NCI-H524 treated with DMSO at 0.1 percent for 48 hours (cell line): ENCODE measurements at regions not wholly inside any gene's neighbourhood (a gene's known extent, or its start where the extent isn't known, plus 50 kb on each side); places are given as distances from the start of the nearest gene placed in this dataset.
"Not testable (repeated sequence)": the region's sequence is repeated elsewhere in the genome, so short reads cannot be mapped to it uniquely, and the experiment has no call there.

Source experiments
- DNase-seq: peaks from one replicate; lab custom pipeline; 2025; lab: John Stamatoyannopoulos, UW

- DNase-seq, result no peak
Observed at GRCh38 chr14:22190411-22191191, 398.4 kb downstream of the DAD1 start.

- DNase-seq, result no peak
Observed at GRCh38 chr14:22189881-22190280, 399.1 kb downstream of the DAD1 start.

GRCh38 chr14:22188318-22188717 lies 400.7 kb downstream of the DAD1 start:
- no peak for DNase-seq

GRCh38 chr14:22185789-22186188 lies 403.2 kb downstream of the DAD1 start:
- DNase-seq, result no peak

- DNase-seq, result no peak
Observed at GRCh38 chr14:22185191-22185590, 403.8 kb downstream of the DAD1 start.

GRCh38 chr14:22184830-22185168 lies 404.2 kb downstream of the DAD1 start:
- no peak for DNase-seq

GRCh38 chr14:22184157-22184829 lies 404.7 kb downstream of the DAD1 start:
- no peak for DNase-seq

- DNase-seq, result no peak
Observed at GRCh38 chr14:22180045-22180444, 409.0 kb downstream of the DAD1 start.

GRCh38 chr14:22179190-22179589 lies 409.8 kb downstream of the DAD1 start:
- no peak for DNase-seq

GRCh38 chr14:22178333-22178839 lies 410.6 kb downstream of the DAD1 start:
- no peak for DNase-seq

- DNase-seq, result no peak
Observed at GRCh38 chr14:22177870-22178269, 411.2 kb downstream of the DAD1 start.

- DNase-seq, result no peak
Observed at GRCh38 chr14:22176957-22177356, 412.1 kb downstream of the DAD1 start.

- DNase-seq, result not testable (repeated sequence)
Observed at GRCh38 chr14:22175278-22175558, 413.8 kb downstream of the DAD1 start.

GRCh38 chr14:22174412-22175277 lies 414.4 kb downstream of the DAD1 start:
- DNase-seq, result no peak

GRCh38 chr14:22168092-22168955 lies 420.7 kb downstream of the DAD1 start:
- DNase-seq, result no peak

GRCh38 chr14:22164616-22165015 lies 424.4 kb downstream of the DAD1 start:
- DNase-seq, result no peak

- no peak for DNase-seq
Observed at GRCh38 chr14:22163051-22163450, 426.0 kb downstream of the DAD1 start.

- DNase-seq, result no peak
Observed at GRCh38 chr14:22159957-22160356, 429.1 kb downstream of the DAD1 start.

- no peak for DNase-seq
Observed at GRCh38 chr14:22159099-22159498, 429.9 kb downstream of the DAD1 start.

- DNase-seq, result no peak
Observed at GRCh38 chr14:22158560-22158959, 430.5 kb downstream of the DAD1 start.

- DNase-seq, result no peak
Observed at GRCh38 chr14:22155571-22155970, 433.5 kb downstream of the DAD1 start.

GRCh38 chr14:22152903-22153302 lies 436.1 kb downstream of the DAD1 start:
- no peak for DNase-seq
